EL (cell line): ENCODE measurements at regions not wholly inside any gene's neighbourhood (a gene's known extent, or its start where the extent isn't known, plus 50 kb on each side); places are given as distances from the start of the nearest gene placed in this dataset.
"Not testable (repeated sequence)": the region's sequence is repeated elsewhere in the genome, so short reads cannot be mapped to it uniquely, and the experiment has no call there.

Source experiments
- DNase-seq: peaks from one replicate; pipeline ENCODE4 v3.0.0-alpha.2; 2016

- DNase-seq, result no peak
Measured at GRCh38 chr2:43009448-43009847, 217.0 kb downstream of the ZFP36L2 start.

DNA sequence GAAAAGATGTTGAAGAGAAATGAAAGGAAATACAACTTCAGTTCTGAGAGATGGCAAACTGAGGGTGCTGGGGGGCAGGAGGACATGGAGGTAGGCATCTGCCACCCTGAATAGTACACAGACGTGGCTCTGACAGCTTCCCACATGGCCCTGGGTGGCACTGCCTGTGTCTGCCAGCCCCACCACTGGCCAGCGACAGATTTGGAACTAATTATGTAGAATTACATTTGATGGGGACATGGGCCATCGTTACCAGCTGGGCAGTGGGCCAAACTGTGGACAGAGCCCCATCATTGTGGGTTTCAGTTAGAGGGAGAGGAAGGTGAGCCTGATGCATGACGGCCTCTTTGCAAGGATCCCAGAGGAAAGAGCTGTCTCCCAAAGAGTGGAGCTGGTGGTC lies 216.0 kb upstream of the HAAO start:
- DNase-seq, result no peak

DNA sequence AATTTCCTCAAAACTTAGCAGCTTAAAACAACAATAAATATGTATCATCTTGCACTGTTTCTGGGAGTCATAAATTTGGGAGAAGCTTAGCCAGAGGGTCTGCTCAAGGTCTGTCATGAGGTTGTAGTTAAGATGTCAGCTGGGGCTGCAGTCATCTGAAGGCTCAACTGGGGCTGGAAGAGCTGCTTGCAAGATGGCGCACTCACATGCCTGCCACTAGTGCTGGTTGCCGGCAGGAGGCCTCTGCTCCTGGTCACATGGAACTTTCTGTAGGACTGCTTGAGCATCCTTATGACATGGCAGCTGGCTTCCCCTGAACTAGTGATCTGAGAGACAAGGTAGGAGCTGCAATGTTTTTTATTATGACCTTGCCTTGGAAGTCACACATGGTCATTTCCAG lies 215.5 kb upstream of the HAAO start:
- DNase-seq, result no peak

DNA sequence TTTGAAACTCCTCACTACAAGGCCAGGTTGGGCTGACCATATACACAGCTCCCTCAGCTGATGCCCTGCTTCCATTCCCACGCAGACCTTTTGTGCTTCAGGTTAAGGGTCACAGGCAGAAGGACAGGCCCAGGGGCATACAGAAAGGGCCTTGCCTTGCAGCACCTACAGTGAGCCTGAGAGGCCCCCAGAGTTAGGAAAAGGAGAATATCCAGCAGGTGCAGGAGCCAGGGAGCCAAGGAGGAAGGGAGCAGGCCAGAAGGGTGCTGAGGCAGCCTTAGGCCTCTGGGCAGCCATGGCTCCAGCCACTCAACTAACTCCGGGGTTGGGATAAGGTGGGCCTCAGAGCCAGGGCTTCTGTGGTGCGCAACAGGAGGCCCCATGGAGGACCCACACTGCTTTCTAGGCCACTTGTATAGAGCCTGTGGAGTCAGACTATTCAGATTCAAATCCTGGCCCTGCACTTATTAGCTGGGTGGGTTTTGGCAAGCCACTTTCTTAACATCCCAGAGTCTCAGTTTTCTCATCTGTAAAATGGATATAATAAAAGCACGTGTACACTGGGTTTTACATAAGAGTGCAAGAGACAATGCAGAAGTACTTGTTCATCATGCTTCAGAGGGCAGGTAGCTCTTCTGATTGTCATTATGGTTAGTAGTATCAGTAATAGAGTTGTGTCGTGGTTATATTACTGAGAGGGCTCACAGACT lies 214.6 kb upstream of the HAAO start:
- no peak for DNase-seq

DNA sequence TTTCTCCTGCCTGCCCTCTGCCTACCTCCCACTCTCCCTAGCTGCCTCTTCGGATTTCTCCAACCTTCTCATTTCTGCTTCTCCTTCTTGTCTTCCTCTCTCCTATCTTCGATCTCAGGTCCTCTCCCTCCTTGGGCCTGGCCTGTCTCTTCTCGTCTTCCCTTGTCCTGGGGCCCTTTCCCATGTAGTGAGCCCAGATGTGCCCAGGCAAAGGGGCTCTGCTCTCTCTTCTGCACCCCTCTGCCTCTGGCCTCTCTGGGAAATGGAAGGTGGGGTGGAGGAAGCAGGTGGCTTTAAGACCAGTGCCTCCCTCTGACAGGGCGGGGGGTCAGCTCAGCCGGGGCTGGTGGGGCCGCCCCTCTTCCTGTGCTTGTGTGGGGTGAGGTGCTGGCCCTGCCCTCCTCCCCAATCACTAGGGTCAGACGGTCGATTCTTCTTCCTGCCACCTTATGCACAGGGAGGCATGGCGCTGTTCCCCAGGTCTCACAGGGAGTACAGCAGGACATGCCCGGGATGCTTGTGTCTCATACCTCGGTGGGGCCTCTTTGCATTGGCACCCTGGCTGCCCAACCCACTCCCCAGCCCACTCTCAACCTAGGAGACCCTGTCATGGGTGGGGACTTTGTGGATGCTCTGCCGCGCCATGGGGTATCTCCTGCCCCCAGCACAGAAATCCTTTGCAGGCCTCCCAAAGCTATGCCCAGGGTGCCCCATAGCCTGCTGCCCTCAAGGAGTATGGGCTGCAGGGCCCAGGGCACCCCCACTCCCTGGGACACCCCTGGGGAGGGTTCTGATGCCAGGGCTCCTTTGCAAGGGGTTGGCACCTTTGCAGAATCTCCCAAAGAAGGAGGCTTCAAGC lies 213.8 kb upstream of the HAAO start:
- no peak for DNase-seq

- DNase-seq, result no peak
Measured at GRCh38 chr2:43005245-43005974, 213.0 kb upstream of the HAAO start.

DNA sequence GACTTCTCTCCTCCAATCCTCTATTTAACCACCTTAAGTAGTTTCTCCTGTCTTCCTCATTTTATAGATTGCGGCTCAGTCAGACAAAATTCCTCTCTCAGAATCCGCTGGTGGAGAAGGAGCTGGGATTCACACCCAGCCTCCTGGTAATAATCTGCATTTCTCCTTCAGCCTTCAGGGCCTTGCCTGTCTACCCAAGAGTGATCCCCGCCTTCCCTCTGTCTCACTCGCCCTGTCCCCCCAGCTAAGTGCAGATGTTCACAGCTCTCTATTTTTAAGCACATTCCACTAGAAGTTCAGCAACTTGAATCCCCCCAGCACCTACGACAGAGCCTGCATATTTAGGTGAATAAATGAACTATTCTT lies 212.5 kb upstream of the HAAO start:
- DNase-seq, result no peak

DNA sequence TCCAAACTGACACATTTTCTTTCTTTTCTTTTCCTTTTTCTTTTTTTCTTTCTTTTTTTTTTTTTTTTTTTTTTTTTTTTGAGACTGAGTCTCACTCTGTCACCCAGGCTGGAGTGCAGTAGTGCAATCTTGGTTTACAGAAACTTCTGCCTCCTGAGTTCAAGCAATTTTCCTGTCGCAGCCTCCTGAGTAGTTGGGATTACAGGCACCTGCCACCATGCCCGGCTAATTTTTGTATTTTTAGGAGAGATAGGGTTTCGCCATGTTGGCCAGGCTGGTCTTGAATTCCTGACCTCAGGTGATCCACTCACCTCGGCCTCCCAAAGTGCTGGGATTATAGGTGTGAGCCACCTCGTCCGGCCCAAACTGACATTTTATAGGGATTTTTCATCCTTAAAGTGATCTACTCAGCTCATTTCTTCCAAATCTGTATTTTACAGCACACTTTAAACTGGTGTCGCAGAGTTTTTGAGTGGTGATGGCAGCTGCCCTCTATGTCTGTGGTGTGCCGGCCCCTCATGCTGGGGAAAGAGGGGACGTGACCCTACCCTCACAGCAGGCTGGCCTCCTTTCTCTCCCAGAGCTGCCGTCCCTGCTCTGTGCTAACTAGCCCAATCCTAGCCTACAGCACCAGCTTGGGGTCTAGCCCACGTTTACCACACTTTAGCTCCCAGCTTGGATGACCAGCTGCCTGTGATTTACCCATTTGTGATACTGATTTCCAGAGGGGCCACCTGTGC lies 211.9 kb upstream of the HAAO start:
- not testable (repeated sequence) for DNase-seq

GRCh38 chr2:43003702-43004101 lies 211.3 kb upstream of the HAAO start:
- no peak for DNase-seq

- DNase-seq, result no peak
Measured at GRCh38 chr2:43001787-43002468, 209.5 kb upstream of the HAAO start.

- DNase-seq, result no peak
Measured at GRCh38 chr2:43001055-43001378, 208.6 kb upstream of the HAAO start.

- DNase-seq, result no peak
Measured at GRCh38 chr2:43000242-43001054, 208.1 kb upstream of the HAAO start.

- no peak for DNase-seq
Measured at GRCh38 chr2:42999856-43000241, 207.5 kb upstream of the HAAO start.

GRCh38 chr2:42999391-42999841 lies 207.0 kb upstream of the HAAO start:
- no peak for DNase-seq

- no peak for DNase-seq
Measured at GRCh38 chr2:42998721-42999120, 206.3 kb upstream of the HAAO start.

DNA sequence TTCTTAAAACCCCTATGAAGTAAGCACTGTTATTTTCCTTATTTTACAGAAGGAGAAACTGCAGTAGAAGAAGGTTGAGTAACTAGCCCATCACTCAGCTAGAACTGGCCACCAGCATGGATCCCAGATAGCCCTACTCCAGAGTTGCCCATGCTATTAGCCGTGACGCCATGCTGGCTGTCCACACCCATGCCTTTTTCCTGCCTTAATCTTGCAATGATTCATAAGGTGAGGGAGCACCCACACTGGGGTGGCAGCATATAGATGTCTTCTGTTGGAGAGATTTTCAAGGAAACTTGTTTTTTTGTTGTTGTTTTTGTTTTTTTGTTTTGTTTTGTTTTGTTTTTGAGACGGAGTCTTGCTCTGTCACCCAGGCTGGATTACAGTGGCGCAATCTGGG lies 204.1 kb upstream of the HAAO start:
- no peak for DNase-seq

GRCh38 chr2:42995752-42996422 lies 203.5 kb upstream of the HAAO start:
- DNase-seq, result no peak

DNA sequence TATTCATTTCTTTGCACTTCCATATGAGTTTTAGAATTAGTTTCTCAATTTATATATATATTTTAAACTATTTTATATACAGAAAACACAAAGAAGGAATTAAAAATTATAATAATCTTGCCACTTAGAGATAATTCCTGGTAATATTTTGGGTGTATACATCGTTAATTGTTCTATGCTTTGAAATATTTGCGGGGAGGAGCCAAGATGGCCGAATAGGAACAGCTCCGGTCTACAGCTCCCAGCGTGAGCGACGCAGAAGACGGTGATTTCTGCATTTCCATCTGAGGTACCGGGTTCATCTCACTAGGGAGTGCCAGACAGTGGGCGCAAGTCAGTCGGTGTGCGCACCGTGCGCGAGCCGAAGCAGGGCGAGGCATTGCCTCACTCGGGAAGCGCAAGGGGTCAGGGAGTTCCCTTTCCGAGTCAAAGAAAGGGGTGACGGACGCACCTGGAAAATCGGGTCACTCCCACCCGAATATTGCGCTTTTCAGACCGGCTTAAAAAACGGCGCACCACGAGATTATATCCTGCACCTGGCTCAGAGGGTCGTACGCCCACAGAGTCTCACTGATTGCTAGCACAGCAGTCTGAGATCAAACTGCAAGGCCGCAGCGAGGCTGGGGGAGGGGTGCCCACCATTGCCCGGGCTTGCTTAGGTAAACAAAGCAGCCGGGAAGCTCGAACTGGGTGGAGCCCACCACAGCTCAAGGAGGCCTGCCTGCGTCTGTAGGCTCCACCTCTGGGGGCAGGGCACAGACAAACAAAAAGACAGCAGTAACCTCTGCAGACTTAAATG lies 197.1 kb upstream of the HAAO start:
- DNase-seq, result not testable (repeated sequence)

DNA sequence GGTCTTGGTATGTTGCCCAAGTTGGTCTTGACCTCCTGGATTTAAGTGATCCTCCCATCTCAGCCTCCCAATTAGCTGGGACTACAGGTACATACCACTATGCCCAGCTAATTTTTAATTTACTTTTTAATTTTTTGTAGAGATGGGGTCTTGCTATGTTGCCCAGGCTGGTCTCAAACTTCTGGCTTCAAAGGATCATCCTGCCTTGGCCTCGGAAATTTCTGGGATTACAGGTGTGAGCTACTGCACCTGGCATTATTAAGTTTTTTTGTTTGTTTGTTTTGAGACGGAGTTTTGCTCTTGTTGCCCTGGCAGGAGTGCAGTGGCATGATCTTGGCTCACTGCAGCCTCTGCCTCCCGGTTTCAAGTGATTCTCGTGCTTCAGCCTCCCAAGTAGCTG lies 195.7 kb upstream of the HAAO start:
- not testable (repeated sequence) for DNase-seq
